Omental fat pad (tissue), 3 donors: ENCODE measurements at regions not wholly inside any gene's neighbourhood (a gene's known extent, or its start where the extent isn't known, plus 50 kb on each side); places are given as distances from the start of the nearest gene placed in this dataset.

Experiments
- ATAC-seq: fragments of 150-250 bp; one replicate; pipeline ENCODE4 v1.9.1; 2016; ENCODE audit warnings: mild to moderate bottlenecking, moderate library complexity; ENCODE audit not compliant: low FRiP score
- DNase-seq: peaks from one replicate; pipeline ENCODE4 v3.0.0-alpha.2; 2019; ENCODE audit warnings: low spot score
- CTCF ChIP-seq, 3 donors: fragments of 450-650 bp; IDR thresholded peaks; one replicate each; pipeline ENCODE4 v1.5.1; 2016 to 2017; ENCODE audit warnings: antibody characterized with exemption in 3 of 3, mild to moderate bottlenecking in 3 of 3, moderate library complexity in 2 of 3

- no peak for TF ChIP-seq CTCF (IDR thresholded peaks at IDR 0.05)
- DNase-seq (no peak), ATAC-seq (no peak)
Measured at GRCh38 chrX:10021461-10022272, 54.5 kb downstream of the CLDN34 start.

- TF ChIP-seq CTCF (IDR thresholded peaks at IDR 0.05): no peak
- no peak for DNase-seq
- no peak for ATAC-seq
Measured at GRCh38 chrX:10022273-10022541, 55.0 kb downstream of the CLDN34 start.

GRCh38 chrX:10022580-10023245 lies 55.6 kb downstream of the CLDN34 start:
- no peak for ATAC-seq
- no peak for DNase-seq
- TF ChIP-seq CTCF (IDR thresholded peaks at IDR 0.05): no peak

GRCh38 chrX:10023821-10024220 lies 56.7 kb downstream of the CLDN34 start:
- no peak for DNase-seq

GRCh38 chrX:10025742-10026493 lies 58.8 kb downstream of the CLDN34 start:
- DNase-seq (no peak), ATAC-seq (no peak)
- no peak for TF ChIP-seq CTCF (IDR thresholded peaks at IDR 0.05)

More at GRCh38 chrX:10023821-10024220, 56.7 kb downstream of the CLDN34 start:
- no peak for TF ChIP-seq CTCF (IDR thresholded peaks at IDR 0.05)
- no peak for ATAC-seq

- DNase-seq (no peak), ATAC-seq (no peak)
- no peak for TF ChIP-seq CTCF (IDR thresholded peaks at IDR 0.05)
Measured at GRCh38 chrX:10028283-10029104, 61.3 kb downstream of the CLDN34 start.
